IMR-90 (cell line): ENCODE measurements at regions not wholly inside any gene's neighbourhood (a gene's known extent, or its start where the extent isn't known, plus 50 kb on each side); places are given as distances from the start of the nearest gene placed in this dataset.

Experiments
- ATAC-seq: fragments of 200-7000 bp; cut with Tn5 transposase; 2 replicates; pipeline ENCODE4 v1.9.1; 2020; ENCODE audit warnings: low read depth, mild to moderate bottlenecking, moderate library complexity
- BruUV-seq: library from RNA; stranded (reverse); fragments of 400-500 nt; replicated peaks from 2 replicates; lab custom pipeline; 2021; lab: Mats Ljungman, UMichigan
- CTCF ChIA-PET: fragments of 300-600 bp; formaldehyde crosslinking; extraction: SDS; loops from one replicate; lab custom pipeline; 2021; ENCODE audit warnings: antibody characterized with exemption; lab: Yijun Ruan, JAX
- POLR2A ChIA-PET: fragments of 300-600 bp; sonication (Branson Sonifier 250); formaldehyde crosslinking; loops from one replicate; lab custom pipeline; 2022; ENCODE audit warnings: antibody characterized with exemption; ENCODE audit not compliant: unreplicated experiment; lab: Charles Lee
- DNase-seq: peaks from one replicate; pipeline ENCODE4 v3.0.0; 2013
- H2AFZ ChIP-seq: replicated peaks from 2 replicates; pipeline ENCODE3; 2013; ENCODE audit warnings: low read length, mild to moderate bottlenecking; ENCODE audit not compliant: poor library complexity
- H2AK5ac ChIP-seq: 2 replicates; pipeline ENCODE4 v1.6.1; 2013; ENCODE audit warnings: low read depth, low read length, inconsistent platforms
- H2AK9ac ChIP-seq: replicated peaks from 2 replicates; pipeline ENCODE3; 2013; ENCODE audit warnings: mild to moderate bottlenecking, low read depth, low read length, moderate library complexity; ENCODE audit not compliant: poor library complexity
- H2BK120ac ChIP-seq: 2 replicates; pipeline ENCODE4 v1.6.1; 2013; ENCODE audit warnings: low read depth, low read length, inconsistent platforms
- H2BK15ac ChIP-seq: 3 replicates; pipeline ENCODE4 v1.6.1; 2013; ENCODE audit warnings: low read depth, low read length, inconsistent platforms
- H2BK20ac ChIP-seq: 2 replicates; pipeline ENCODE4 v1.6.1; 2013; ENCODE audit warnings: low read depth, mild to moderate bottlenecking, inconsistent platforms, low read length, moderate library complexity
- H2BK5ac ChIP-seq: 2 replicates; pipeline ENCODE4 v1.6.1; 2013; ENCODE audit warnings: mild to moderate bottlenecking, low read depth, low read length, inconsistent platforms; ENCODE audit not compliant: poor library complexity, severe bottlenecking
- H3K14ac ChIP-seq: replicated peaks from 2 replicates; pipeline ENCODE4 v1.6.1; 2013; ENCODE audit warnings: low read depth, low read length, inconsistent platforms
- H3K18ac ChIP-seq: 2 replicates; pipeline ENCODE4 v1.6.1; 2013; ENCODE audit warnings: low read depth, low read length, control low read depth
- H3K23ac ChIP-seq: 2 replicates; pipeline ENCODE4 v1.6.1; 2013; ENCODE audit warnings: low read depth, low read length, inconsistent platforms
- H3K27ac ChIP-seq: 2 replicates; pipeline ENCODE4 v1.5.1; 2013; ENCODE audit warnings: mild to moderate bottlenecking, control low read depth, low read length; ENCODE audit not compliant: insufficient read depth
- H3K27me3 ChIP-seq: 2 replicates; pipeline ENCODE4 v1.6.1; 2013; ENCODE audit warnings: low read length; ENCODE audit not compliant: control insufficient read depth, insufficient read depth
- H3K36me3 ChIP-seq: 2 replicates; pipeline ENCODE4 v1.6.1; 2013; ENCODE audit warnings: low read length, mixed read lengths; ENCODE audit not compliant: control insufficient read depth, insufficient read depth
- H3K4ac ChIP-seq: 2 replicates; pipeline ENCODE4 v1.6.1; 2013; ENCODE audit warnings: low read depth, low read length, inconsistent platforms
- H3K4me1 ChIP-seq: 2 replicates; pipeline ENCODE4 v1.6.1; 2013; ENCODE audit warnings: low read length, mixed read lengths; ENCODE audit not compliant: control insufficient read depth, insufficient read depth
- H3K4me2 ChIP-seq: 2 replicates; pipeline ENCODE4 v1.6.1; 2013; ENCODE audit warnings: low read depth, mild to moderate bottlenecking, control low read depth, low read length, moderate library complexity
- H3K4me3 ChIP-seq: 2 replicates; pipeline ENCODE4 v1.5.1; 2013; ENCODE audit warnings: low read depth, mild to moderate bottlenecking, control low read depth, low read length, moderate library complexity; ENCODE audit not compliant: insufficient read depth
- H3K56ac ChIP-seq: 2 replicates; pipeline ENCODE4 v1.6.1; 2013; ENCODE audit warnings: low read length, inconsistent platforms; ENCODE audit not compliant: insufficient read depth; ENCODE audit errors: extremely low read depth
- H3K79me1 ChIP-seq, 2 experiments: 2 replicates each; pipeline ENCODE4 v1.6.1; 2013; ENCODE audit warnings: low read length in 2 of 2, inconsistent platforms in 1 of 2, low read depth in 1 of 2
- H3K9ac ChIP-seq: 2 replicates; pipeline ENCODE4 v1.6.1; 2013; ENCODE audit warnings: low read depth, low read length, control low read depth
- H3K9me1 ChIP-seq: 2 replicates; pipeline ENCODE4 v1.6.1; 2013; ENCODE audit warnings: low read length, inconsistent platforms; ENCODE audit not compliant: insufficient read depth
- H3K9me3 ChIP-seq: 2 replicates; pipeline ENCODE4 v1.6.1; 2013; ENCODE audit warnings: low read length; ENCODE audit not compliant: control insufficient read depth, insufficient read depth
- H4K20me1 ChIP-seq: 2 replicates; pipeline ENCODE4 v1.6.1; 2013; ENCODE audit warnings: low read length, inconsistent platforms; ENCODE audit not compliant: insufficient read depth
- H4K5ac ChIP-seq: 2 replicates; pipeline ENCODE4 v1.6.1; 2013; ENCODE audit warnings: mild to moderate bottlenecking, low read depth, low read length, control low read depth
- H4K8ac ChIP-seq, 2 experiments: 2 replicates each; pipeline ENCODE4 v1.6.1; 2013; ENCODE audit warnings: low read depth in 2 of 2, low read length in 2 of 2, control low read depth in 1 of 2, inconsistent platforms in 1 of 2
- H4K91ac ChIP-seq: 2 replicates; pipeline ENCODE4 v1.6.1; 2013; ENCODE audit warnings: low read depth, low read length, inconsistent platforms; ENCODE audit not compliant: insufficient read depth
- BHLHE40 ChIP-seq: fragments of 150-350 bp; IDR thresholded peaks from 2 replicates; pipeline ENCODE4 v1.6.1; 2016; ENCODE audit warnings: mild to moderate bottlenecking, low read depth, low read length
- CEBPB ChIP-seq: IDR thresholded peaks from 2 replicates; pipeline ENCODE4 v1.6.1; 2012; ENCODE audit warnings: low read depth, low read length, improper control_type of control experiment
- CHD1 ChIP-seq: IDR thresholded peaks from 2 replicates; pipeline ENCODE4 v1.6.1; 2012; ENCODE audit warnings: low read depth, low read length, improper control_type of control experiment
- FOS ChIP-seq: fragments of 150-350 bp; IDR thresholded peaks from 2 replicates; pipeline ENCODE4 v1.6.1; 2016; ENCODE audit warnings: low read depth, low read length
- MAFK ChIP-seq: IDR thresholded peaks from 2 replicates; pipeline ENCODE4 v1.6.1; 2012; ENCODE audit warnings: low read depth, low read length, improper control_type of control experiment
- MAZ ChIP-seq: IDR thresholded peaks from 2 replicates; pipeline ENCODE4 v1.6.1; 2012; ENCODE audit warnings: low read depth, mild to moderate bottlenecking, low read length, improper control_type of control experiment, moderate library complexity, borderline replicate concordance
- MXI1 ChIP-seq: IDR thresholded peaks from 2 replicates; pipeline ENCODE4 v1.6.1; 2012; ENCODE audit warnings: low read depth, mild to moderate bottlenecking, low read length, moderate library complexity, borderline replicate concordance
- NFE2L2 ChIP-seq: fragments of 150-350 bp; IDR thresholded peaks from 2 replicates; pipeline ENCODE4 v1.6.1; 2016; ENCODE audit warnings: low read depth, mild to moderate bottlenecking, low read length
- POLR2A ChIP-seq: IDR thresholded peaks from 2 replicates; pipeline ENCODE4 v1.6.1; 2012; ENCODE audit warnings: mild to moderate bottlenecking, low read depth, low read length
- RCOR1 ChIP-seq: IDR thresholded peaks from 2 replicates; pipeline ENCODE4 v1.6.1; 2012; ENCODE audit warnings: mild to moderate bottlenecking, low read length, improper control_type of control experiment; ENCODE audit not compliant: insufficient replicate concordance
- RFX5 ChIP-seq: IDR thresholded peaks from 2 replicates; pipeline ENCODE4 v1.8.0; 2012; ENCODE audit warnings: low read depth, mild to moderate bottlenecking, low read length, moderate library complexity
- SMC3 ChIP-seq: fragments of 150-350 bp; IDR thresholded peaks from 2 replicates; pipeline ENCODE4 v1.6.1; 2016; ENCODE audit warnings: low read depth, mild to moderate bottlenecking, antibody characterized with exemption, low read length, moderate library complexity
- WGBS, 2 experiments: methylation state at CpG; one replicate each; pipeline versions ENCODE4 v1.1.5 to v1.1.7; 2013; ENCODE audit warnings: missing lambda C conversion rate in 2 of 2; ENCODE audit not compliant: insufficient read length in 1 of 2; ENCODE audit errors: extremely low coverage in 2 of 2; 5-methylcytosine and 5-hydroxymethylcytosine counted together
- dilution Hi-C: fragments of 300-500 bp; cut with HindIII; formaldehyde crosslinking; loops from one replicate; pipeline ENCODE4 v1.14.3; 2018; ENCODE audit warnings: low sequenced_read_pairs; ENCODE audit not compliant: unreplicated experiment
- in situ Hi-C: fragments of 300-500 bp; cut with MboI; formaldehyde crosslinking; loops from 3 replicates; pipeline ENCODE4 v1.14.3; 2019; ENCODE audit warnings: low sequenced_read_pairs, inconsistent platforms, mixed read lengths
- intact Hi-C: fragments of 100-400 bp; cut with micrococcal nuclease; formaldehyde crosslinking; loops from 2 replicates; pipeline ENCODE4 v1.10.0; 2022
- TF ChIP-seq, protein P1 (sequence below): fragments of 150-350 bp; IDR thresholded peaks from 2 replicates; pipeline ENCODE4 v1.6.1; 2016; ENCODE audit warnings: low read depth, mild to moderate bottlenecking, low read length, moderate library complexity, borderline replicate concordance
- TF ChIP-seq, protein P2 (sequence below): conservative IDR thresholded peaks from 2 replicates; pipeline ENCODE4 v1.5.1; 2012; ENCODE audit warnings: mild to moderate bottlenecking, low read depth, low read length, improper control_type of control experiment
- TF ChIP-seq, protein P3 (sequence below): fragments of 150-350 bp; IDR thresholded peaks from 2 replicates; pipeline ENCODE4 v1.6.1; 2017; ENCODE audit warnings: mild to moderate bottlenecking, antibody characterized with exemption, low read length, low read depth

DNA sequence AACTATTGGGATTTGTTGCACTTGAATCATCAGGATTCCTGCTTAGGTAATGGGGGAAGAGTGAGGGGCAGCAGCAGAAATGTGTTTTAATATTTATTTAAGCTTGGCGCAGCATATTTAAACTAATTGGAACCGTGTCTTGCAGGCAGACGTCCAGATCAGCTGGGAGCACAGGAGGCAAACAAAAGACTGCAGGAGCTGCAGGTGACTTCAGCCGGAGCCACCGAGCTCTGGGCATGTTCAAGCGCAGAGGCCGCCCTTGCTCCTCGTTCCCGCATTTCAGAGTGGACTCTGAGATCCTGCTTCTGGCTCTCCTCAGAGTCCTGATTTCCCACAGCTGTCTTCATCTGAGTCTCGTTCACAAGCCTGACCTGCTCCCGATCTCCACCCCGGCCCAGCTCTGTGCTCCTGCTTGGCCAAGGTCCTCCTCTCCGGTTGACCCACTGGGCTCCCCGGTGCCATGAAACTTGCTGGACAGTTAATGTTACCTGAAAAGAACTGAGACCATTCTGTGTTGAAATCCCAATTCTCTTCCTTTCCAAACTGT is 475.5 kb downstream of the SOX11 start:
- H3K4me3 ChIP-seq, result no peak overlapping the region
- no peak overlapping the region for H3K4ac ChIP-seq
- H3K79me1 ChIP-seq, result no peaks in the 10 kb centered on the region
- no peaks in the 10 kb centered on the region; the same call in 1 of the 2 replicates for H3K27me3 ChIP-seq
- no peak overlapping the region for H3K23ac ChIP-seq
- H2BK15ac ChIP-seq, result no peak overlapping the region
- H3K14ac ChIP-seq, result no peak overlapping the region
- H4K91ac ChIP-seq, result no peak overlapping the region
- no peak overlapping the region for H2BK20ac ChIP-seq
- 71% methylated on average over 7 of the region's 14 CpGs; no CpG with 5 or more reads in 1 of the 2 experiments for WGBS, 2 experiments
- CTCF ChIA-PET, result no interaction called here
- H4K5ac ChIP-seq, result no peak overlapping the region
- H3K36me3 ChIP-seq, result no peaks in the 10 kb centered on the region
- H2BK120ac ChIP-seq, result no peak overlapping the region
- no peaks in the 10 kb centered on the region for H4K20me1 ChIP-seq
- no peak overlapping the region for H2AK5ac ChIP-seq
- H3K18ac ChIP-seq, result no peak overlapping the region
- H3K4me2 ChIP-seq, result no peak overlapping the region
- in situ Hi-C loops, result no loop called here
- dilution Hi-C loops, result no loop called here
- TF ChIP-seq FOS (no peak), POLR2A (no peak), SMC3 (no peak), BHLHE40 (no peak), MAFK (no peak), RCOR1 (no peak), MXI1 (no peak), NFE2L2 (no peak), MAZ (no peak), CEBPB (no peak), RFX5 (no peak), CHD1 (no peak)
- TF ChIP-seq, protein P1, sequence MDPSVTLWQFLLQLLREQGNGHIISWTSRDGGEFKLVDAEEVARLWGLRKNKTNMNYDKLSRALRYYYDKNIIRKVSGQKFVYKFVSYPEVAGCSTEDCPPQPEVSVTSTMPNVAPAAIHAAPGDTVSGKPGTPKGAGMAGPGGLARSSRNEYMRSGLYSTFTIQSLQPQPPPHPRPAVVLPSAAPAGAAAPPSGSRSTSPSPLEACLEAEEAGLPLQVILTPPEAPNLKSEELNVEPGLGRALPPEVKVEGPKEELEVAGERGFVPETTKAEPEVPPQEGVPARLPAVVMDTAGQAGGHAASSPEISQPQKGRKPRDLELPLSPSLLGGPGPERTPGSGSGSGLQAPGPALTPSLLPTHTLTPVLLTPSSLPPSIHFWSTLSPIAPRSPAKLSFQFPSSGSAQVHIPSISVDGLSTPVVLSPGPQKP, result no peak
- TF ChIP-seq, protein P2, sequence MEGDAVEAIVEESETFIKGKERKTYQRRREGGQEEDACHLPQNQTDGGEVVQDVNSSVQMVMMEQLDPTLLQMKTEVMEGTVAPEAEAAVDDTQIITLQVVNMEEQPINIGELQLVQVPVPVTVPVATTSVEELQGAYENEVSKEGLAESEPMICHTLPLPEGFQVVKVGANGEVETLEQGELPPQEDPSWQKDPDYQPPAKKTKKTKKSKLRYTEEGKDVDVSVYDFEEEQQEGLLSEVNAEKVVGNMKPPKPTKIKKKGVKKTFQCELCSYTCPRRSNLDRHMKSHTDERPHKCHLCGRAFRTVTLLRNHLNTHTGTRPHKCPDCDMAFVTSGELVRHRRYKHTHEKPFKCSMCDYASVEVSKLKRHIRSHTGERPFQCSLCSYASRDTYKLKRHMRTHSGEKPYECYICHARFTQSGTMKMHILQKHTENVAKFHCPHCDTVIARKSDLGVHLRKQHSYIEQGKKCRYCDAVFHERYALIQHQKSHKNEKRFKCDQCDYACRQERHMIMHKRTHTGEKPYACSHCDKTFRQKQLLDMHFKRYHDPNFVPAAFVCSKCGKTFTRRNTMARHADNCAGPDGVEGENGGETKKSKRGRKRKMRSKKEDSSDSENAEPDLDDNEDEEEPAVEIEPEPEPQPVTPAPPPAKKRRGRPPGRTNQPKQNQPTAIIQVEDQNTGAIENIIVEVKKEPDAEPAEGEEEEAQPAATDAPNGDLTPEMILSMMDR, result no peak
- TF ChIP-seq, protein P3, sequence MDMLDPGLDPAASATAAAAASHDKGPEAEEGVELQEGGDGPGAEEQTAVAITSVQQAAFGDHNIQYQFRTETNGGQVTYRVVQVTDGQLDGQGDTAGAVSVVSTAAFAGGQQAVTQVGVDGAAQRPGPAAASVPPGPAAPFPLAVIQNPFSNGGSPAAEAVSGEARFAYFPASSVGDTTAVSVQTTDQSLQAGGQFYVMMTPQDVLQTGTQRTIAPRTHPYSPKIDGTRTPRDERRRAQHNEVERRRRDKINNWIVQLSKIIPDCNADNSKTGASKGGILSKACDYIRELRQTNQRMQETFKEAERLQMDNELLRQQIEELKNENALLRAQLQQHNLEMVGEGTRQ, result no peak
- no peak overlapping the region for H2AFZ ChIP-seq
- H3K4me1 ChIP-seq, result no peaks in the 10 kb centered on the region
- no peak overlapping the region for H3K56ac ChIP-seq
- no peak overlapping the region for H4K8ac ChIP-seq
- DNase-seq, result no peak
- POLR2A ChIA-PET, result no interaction called here
- no peak overlapping the region for H3K9ac ChIP-seq
- H3K9me1 ChIP-seq, result no peaks in the 10 kb centered on the region
- intact Hi-C loops, result no loop called here
- H3K27ac ChIP-seq, result no peak overlapping the region
- no TSS peak for BruUV-seq
- H2BK5ac ChIP-seq, result no peak overlapping the region
- no peak overlapping the region for H2AK9ac ChIP-seq
- no peak for ATAC-seq
- H3K9me3 ChIP-seq, result no peaks in the 10 kb centered on the region
